Sigmoid colon (tissue), 4 donors: ENCODE measurements at regions not wholly inside any gene's neighbourhood (a gene's known extent, or its start where the extent isn't known, plus 50 kb on each side); places are given as distances from the start of the nearest gene placed in this dataset.

ENCODE experiments used
- CTCF ChIP-seq, 4 experiments: fragments of 450-650 bp in 3 of 4; fragments of 200-600 bp in 1 of 4; IDR thresholded peaks; one replicate each; pipeline ENCODE4 v1.5.1; 2016 to 2019; ENCODE audit warnings: antibody characterized with exemption in 4 of 4, mild to moderate bottlenecking in 3 of 4, moderate library complexity in 2 of 4
- EP300 ChIP-seq, 4 donors: sonication (generic); formaldehyde crosslinking; IDR thresholded peaks; one replicate each; pipeline ENCODE4 v1.6.1; 2017; ENCODE audit warnings: antibody characterized with exemption in 4 of 4
- POLR2A ChIP-seq, 2 donors: fragments of 450-650 bp; IDR thresholded peaks; one replicate each; pipeline ENCODE4 v1.6.1; 2016; ENCODE audit warnings: antibody characterized with exemption in 2 of 2, mild to moderate bottlenecking in 2 of 2, moderate library complexity in 2 of 2
- POLR2AphosphoS5 ChIP-seq, 4 donors: sonication (generic); formaldehyde crosslinking; IDR thresholded peaks; one replicate each; pipeline ENCODE4 v1.6.1; 2017; ENCODE audit warnings: antibody characterized with exemption in 4 of 4

- no peak for TF ChIP-seq CTCF (IDR thresholded peaks at IDR 0.05)
- no peak for TF ChIP-seq EP300 (IDR thresholded peaks at IDR 0.05)
- no peak for TF ChIP-seq POLR2AphosphoS5 (IDR thresholded peaks at IDR 0.05)
- TF ChIP-seq POLR2A (IDR thresholded peaks at IDR 0.05), result no peak
These were observed 246.7 kb upstream of the CBLB start for GRCh38 chr3:106115557-106115956.
